NCI-H128 (cell line): ENCODE measurements at regions not wholly inside any gene's neighbourhood (a gene's known extent, or its start where the extent isn't known, plus 50 kb on each side); places are given as distances from the start of the nearest gene placed in this dataset.
A peak's percentile ranks its signal among the peaks of the same experiment; 100 is the strongest.
"Not testable (repeated sequence)": the region's sequence is repeated elsewhere in the genome, so short reads cannot be mapped to it uniquely, and the experiment has no call there.

ENCODE experiments used
- DNase-seq: peaks from one replicate; lab custom pipeline; 2025; ENCODE audit not compliant: unreplicated experiment; lab: John Stamatoyannopoulos, UW

DNA sequence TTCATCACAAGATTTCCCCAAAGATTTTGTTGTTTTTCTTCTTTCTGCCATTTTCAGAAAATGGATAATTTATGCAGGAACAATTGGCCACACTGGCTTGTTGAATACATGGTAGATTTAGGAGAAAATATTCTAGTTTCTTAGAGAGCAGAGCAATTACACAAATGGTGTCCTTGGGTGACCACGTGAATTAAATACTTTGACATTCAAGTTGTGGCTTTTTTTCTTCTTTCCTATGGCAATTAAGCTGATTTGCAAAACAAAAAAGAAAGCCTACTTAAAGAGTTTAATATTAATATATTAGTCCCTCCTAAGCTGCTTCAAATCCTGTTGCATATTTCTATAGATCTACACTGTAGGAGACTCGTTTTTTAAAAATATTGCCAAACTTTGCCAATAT lies 133.0 kb upstream of the HTR2C start:
- DNase-seq, result no peak

- DNase-seq, result no peak
Observed at GRCh38 chrX:114451397-114451796, 132.5 kb upstream of the HTR2C start.

GRCh38 chrX:114462266-114462665 lies 121.6 kb upstream of the HTR2C start:
- no peak for DNase-seq

GRCh38 chrX:114465689-114466088 lies 118.2 kb upstream of the HTR2C start:
- no peak for DNase-seq

- not testable (repeated sequence) for DNase-seq
Observed at GRCh38 chrX:114472008-114472407, 111.9 kb upstream of the HTR2C start.

- DNase-seq, result no peak
Observed at GRCh38 chrX:114472788-114473187, 111.1 kb upstream of the HTR2C start.

DNA sequence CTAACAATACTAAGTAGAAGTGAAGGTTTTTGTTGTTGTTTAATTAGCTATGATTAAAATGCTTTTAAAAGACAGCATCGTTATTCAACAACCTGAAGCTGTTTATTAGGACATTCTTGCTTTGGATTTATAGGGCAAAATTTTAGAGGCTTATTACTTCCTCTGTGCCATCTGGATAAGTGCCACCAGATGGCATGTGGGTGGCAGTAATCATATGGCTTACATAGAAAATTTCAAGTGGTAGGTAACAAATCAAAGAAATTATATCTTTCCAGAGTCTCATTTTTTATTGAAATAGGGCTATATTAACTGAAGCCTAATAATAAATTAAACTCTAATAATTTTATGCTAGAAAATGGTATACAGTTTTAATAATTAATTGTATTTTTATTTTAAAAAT lies 83.3 kb upstream of the HTR2C start:
- no peak for DNase-seq

- DNase-seq, result no peak
Observed at GRCh38 chrX:114508756-114509155, 75.1 kb upstream of the HTR2C start.

DNA sequence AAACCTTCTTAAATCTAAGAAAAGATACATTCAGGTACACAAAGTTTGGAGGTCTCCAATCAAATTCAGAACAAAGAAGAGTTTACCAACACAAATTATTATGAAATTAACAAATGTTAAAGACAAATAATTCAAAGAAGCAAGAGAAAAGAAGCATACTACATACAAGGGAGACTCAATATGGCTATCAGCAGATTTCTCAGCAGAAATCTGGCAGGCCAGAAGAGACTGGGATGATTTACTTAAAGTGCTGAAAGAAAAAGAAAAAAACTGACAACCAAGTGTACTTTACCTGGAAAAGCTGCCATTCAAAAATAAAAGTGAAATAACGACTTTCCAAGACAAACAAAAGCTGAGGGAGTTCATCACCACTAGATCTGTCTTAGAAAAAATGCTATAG lies 64.4 kb upstream of the HTR2C start:
- DNase-seq, result no peak

- peak; percentile 47 for DNase-seq
Observed at GRCh38 chrX:114520701-114521100, 63.2 kb upstream of the HTR2C start.

GRCh38 chrX:114532111-114532805 lies 51.6 kb upstream of the HTR2C start:
- no peak for DNase-seq
